ENCODE measurements at regions not wholly inside any gene's neighbourhood (a gene's known extent, or its start where the extent isn't known, plus 50 kb on each side); places are given as distances from the start of the nearest gene placed in this dataset.

DNA sequence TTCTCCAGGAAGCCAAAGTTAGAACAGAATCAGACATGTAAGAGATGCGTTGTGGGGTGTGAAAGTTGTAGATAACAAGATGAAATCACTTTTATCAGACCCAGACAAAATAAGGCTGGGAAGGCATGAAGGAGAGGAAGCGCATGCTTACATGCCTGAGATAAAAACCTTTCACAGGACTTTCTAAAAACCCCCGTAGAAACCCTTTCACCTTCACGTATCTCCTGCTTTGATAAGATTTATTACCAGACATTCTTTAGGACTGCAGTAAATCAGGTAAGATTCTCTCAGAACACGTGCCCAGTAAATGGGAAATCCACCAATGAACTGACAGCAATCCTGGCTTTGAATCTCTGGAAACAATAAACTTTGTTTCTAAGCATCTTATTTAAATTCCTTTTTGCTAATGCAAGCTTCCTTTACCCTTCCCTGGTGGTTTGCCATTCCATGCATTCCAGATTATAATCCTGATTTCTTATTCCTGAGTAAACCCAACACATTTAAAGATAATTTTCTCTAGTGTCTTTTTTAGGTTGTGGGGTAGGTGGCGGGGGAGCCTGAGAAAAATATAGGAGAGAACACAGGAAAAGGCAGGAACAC lies 254.6 kb upstream of the LDB2 start:
- no peak for DNase-seq (ENCODE audit: low read depth)
- TF ChIP-seq, protein P1, sequence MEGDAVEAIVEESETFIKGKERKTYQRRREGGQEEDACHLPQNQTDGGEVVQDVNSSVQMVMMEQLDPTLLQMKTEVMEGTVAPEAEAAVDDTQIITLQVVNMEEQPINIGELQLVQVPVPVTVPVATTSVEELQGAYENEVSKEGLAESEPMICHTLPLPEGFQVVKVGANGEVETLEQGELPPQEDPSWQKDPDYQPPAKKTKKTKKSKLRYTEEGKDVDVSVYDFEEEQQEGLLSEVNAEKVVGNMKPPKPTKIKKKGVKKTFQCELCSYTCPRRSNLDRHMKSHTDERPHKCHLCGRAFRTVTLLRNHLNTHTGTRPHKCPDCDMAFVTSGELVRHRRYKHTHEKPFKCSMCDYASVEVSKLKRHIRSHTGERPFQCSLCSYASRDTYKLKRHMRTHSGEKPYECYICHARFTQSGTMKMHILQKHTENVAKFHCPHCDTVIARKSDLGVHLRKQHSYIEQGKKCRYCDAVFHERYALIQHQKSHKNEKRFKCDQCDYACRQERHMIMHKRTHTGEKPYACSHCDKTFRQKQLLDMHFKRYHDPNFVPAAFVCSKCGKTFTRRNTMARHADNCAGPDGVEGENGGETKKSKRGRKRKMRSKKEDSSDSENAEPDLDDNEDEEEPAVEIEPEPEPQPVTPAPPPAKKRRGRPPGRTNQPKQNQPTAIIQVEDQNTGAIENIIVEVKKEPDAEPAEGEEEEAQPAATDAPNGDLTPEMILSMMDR (IDR thresholded peaks at IDR 0.05; ENCODE audit: insufficient read depth, low read length) = no peak
- H3K4me3 ChIP-seq (ENCODE audit: low read depth, low read length) = no peak overlapping the region

- TF ChIP-seq, protein P1 (IDR thresholded peaks at IDR 0.05; ENCODE audit: insufficient read depth, low read length) = no peak
- H3K4me3 ChIP-seq (ENCODE audit: low read depth, low read length) = no peak overlapping the region
- DNase-seq (ENCODE audit: low read depth) = peak; percentile 94
Measured at GRCh38 chr4:17142232-17142711, 243.8 kb upstream of the LDB2 start.

DNA sequence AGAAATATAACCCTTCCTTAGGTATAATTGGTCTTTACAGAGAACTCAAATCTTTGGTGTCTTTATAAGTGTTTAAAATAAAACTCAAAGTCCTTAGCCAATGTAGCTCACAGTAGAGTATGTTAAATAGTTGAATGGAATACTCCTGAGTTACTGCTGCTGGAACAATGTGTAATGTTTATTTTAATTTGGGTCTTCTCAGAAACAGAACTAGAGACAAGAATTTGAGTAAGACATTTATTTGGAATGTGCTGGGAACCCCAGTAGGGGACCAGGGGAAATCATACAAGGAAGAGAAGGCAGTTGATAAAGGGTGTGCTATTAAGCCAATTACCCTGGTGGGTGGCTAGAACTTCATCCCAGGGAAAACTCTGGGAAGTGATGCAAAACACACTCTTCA lies 240.4 kb upstream of the LDB2 start:
- DNase-seq (ENCODE audit: low read depth) = no peak
- TF ChIP-seq, protein P1 (IDR thresholded peaks at IDR 0.05; ENCODE audit: insufficient read depth, low read length) = no peak
- no peak overlapping the region for H3K4me3 ChIP-seq (ENCODE audit: low read depth, low read length)

DNA sequence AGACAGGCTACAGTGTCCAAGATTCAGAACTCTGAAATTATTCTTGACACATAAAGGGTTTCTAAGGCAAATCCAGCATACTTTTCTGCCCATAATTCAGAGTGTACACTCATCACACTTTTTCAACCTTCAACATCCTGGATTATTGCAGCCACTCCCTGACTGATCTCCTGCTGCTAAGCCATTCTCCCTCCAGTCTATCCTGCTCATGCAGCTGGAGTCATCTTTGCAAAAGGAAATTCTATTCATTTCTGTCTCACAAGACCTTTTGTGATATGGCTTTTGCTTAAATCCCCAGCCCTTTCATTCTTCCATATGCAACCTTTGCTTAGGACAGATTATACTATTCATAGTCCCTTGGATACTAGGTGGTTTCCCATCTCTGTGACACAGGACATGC lies 236.1 kb upstream of the LDB2 start:
- H3K4me3 ChIP-seq (ENCODE audit: low read depth, low read length) = no peak overlapping the region
- TF ChIP-seq, protein P1 (IDR thresholded peaks at IDR 0.05; ENCODE audit: insufficient read depth, low read length) = no peak
- DNase-seq (ENCODE audit: low read depth) = peak; percentile 17

DNA sequence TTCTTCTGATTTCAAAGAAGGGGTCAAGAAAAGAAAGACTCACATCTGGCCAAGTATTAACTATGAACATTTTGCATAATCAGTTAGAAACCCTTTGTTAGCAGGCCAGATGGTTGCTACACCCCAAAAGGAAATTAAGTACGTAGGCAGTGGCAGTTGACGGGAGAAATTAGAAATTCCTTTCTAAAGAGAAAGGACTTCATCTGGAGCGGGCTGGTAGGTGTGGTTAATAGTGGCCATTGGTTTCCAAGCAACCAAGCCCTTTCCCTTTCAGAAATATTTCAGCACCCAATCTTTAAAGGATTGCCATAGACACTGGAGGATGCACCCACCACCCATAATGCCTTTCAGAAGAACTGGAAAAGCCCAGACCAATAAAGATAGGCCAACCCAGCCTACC lies 235.7 kb upstream of the LDB2 start:
- TF ChIP-seq, protein P1 (IDR thresholded peaks at IDR 0.05; ENCODE audit: insufficient read depth, low read length) = no peak
- no peak overlapping the region for H3K4me3 ChIP-seq (ENCODE audit: low read depth, low read length)
- no peak for DNase-seq (ENCODE audit: low read depth)

- no peak overlapping the region for H3K4me3 ChIP-seq (ENCODE audit: low read depth, low read length)
- no peak for DNase-seq (ENCODE audit: low read depth)
- TF ChIP-seq, protein P1 (IDR thresholded peaks at IDR 0.05; ENCODE audit: insufficient read depth, low read length) = no peak
Measured at GRCh38 chr4:17132226-17132625, 233.8 kb upstream of the LDB2 start.

- no peak overlapping the region for H3K4me3 ChIP-seq (ENCODE audit: low read depth, low read length)
- DNase-seq (ENCODE audit: low read depth) = peak; percentile 69
- TF ChIP-seq, protein P1 (IDR thresholded peaks at IDR 0.05; ENCODE audit: insufficient read depth, low read length) = no peak
Measured at GRCh38 chr4:17128268-17128667, 229.8 kb upstream of the LDB2 start.
